Brain microvascular endothelial cell (primary cell): ENCODE measurements at regions not wholly inside any gene's neighbourhood (a gene's known extent, or its start where the extent isn't known, plus 50 kb on each side); places are given as distances from the start of the nearest gene placed in this dataset.
A peak's percentile ranks its signal among the peaks of the same experiment; 100 is the strongest.

Experiments used
- DNase-seq: peaks from one replicate; pipeline ENCODE4 v3.0.0-alpha.2; 2020
- H3K27ac ChIP-seq: fragments of 250-450 bp; sonication (Bioruptor Pico); 2 replicates; pipeline ENCODE4 v1.5.1; 2020; ENCODE audit warnings: mild to moderate bottlenecking, moderate library complexity
- H3K27me3 ChIP-seq: fragments of 250-450 bp; sonication (Bioruptor Pico); replicated peaks from 2 replicates; pipeline ENCODE4 v1.5.1; 2020; ENCODE audit warnings: mild to moderate bottlenecking
- H3K36me3 ChIP-seq: fragments of 250-450 bp; sonication (Bioruptor Pico); replicated peaks from 2 replicates; pipeline ENCODE4 v1.5.1; 2020; ENCODE audit warnings: mild to moderate bottlenecking
- H3K4me3 ChIP-seq: 2 replicates; pipeline ENCODE4 v1.5.1; 2011; ENCODE audit warnings: low read depth, mild to moderate bottlenecking, control low read depth, low read length, moderate library complexity
- CTCF ChIP-seq: IDR thresholded peaks from 2 replicates; pipeline ENCODE4 v1.5.1; 2011; ENCODE audit warnings: low read depth, mild to moderate bottlenecking, moderate library complexity, low read length, control low read depth, inconsistent platforms; ENCODE audit errors: missing control alignments
- in situ Hi-C: cut with HindIII; loops from 2 replicates; pipeline ENCODE4 v1.10.0; 2017; ENCODE audit warnings: low sequenced_read_pairs, low pct_ligation_motif_present

GRCh38 chr6:130625825-130626527, 201.2 kb upstream of the SMLR1 start:
- H3K36me3 ChIP-seq = no peaks in the 10 kb centered on the region
- H3K27me3 ChIP-seq = no peaks in the 10 kb centered on the region
- DNase-seq = peak; percentile 29
- in situ Hi-C loops = no loop called here
- no peak overlapping the region for H3K27ac ChIP-seq
- TF ChIP-seq CTCF = no peak
- no peak overlapping the region for H3K4me3 ChIP-seq

GRCh38 chr6:130628862-130629261, 198.3 kb upstream of the SMLR1 start:
- no peaks in the 10 kb centered on the region for H3K27me3 ChIP-seq
- in situ Hi-C loops = no loop called here
- no peak for TF ChIP-seq CTCF

GRCh38 chr6:130629640-130630039, 197.6 kb upstream of the SMLR1 start:
- Histone ChIP-seq H3K27me3 (no peaks in the 10 kb centered on the region), H3K36me3 (no peaks in the 10 kb centered on the region), H3K27ac (no peak overlapping the region), H3K4me3 (no peak overlapping the region)
- in situ Hi-C loops = no loop called here
- DNase-seq = no peak
- TF ChIP-seq CTCF = no peak

More at GRCh38 chr6:130628862-130629261, 198.3 kb upstream of the SMLR1 start:
- H3K27ac ChIP-seq = no peak overlapping the region
- no peak overlapping the region for H3K4me3 ChIP-seq
- H3K36me3 ChIP-seq = no peaks in the 10 kb centered on the region
- no peak for DNase-seq

- no peak overlapping the region for H3K27ac ChIP-seq
- H3K36me3 ChIP-seq = no peaks in the 10 kb centered on the region
- no peak for TF ChIP-seq CTCF
- no peak overlapping the region for H3K4me3 ChIP-seq
- no peaks in the 10 kb centered on the region for H3K27me3 ChIP-seq
- DNase-seq = peak; percentile 32
- in situ Hi-C loops = no loop called here
Observed at GRCh38 chr6:130632277-130632676, 194.9 kb upstream of the SMLR1 start.

GRCh38 chr6:130632897-130633296, 194.3 kb upstream of the SMLR1 start:
- Histone ChIP-seq H3K36me3 (no peaks in the 10 kb centered on the region), H3K4me3 (no peak overlapping the region), H3K27ac (no peak overlapping the region), H3K27me3 (no peaks in the 10 kb centered on the region)
- DNase-seq = no peak
- in situ Hi-C loops = no loop called here
- TF ChIP-seq CTCF = no peak

GRCh38 chr6:130643361-130643760, 183.8 kb upstream of the SMLR1 start:
- Histone ChIP-seq H3K27me3 (no peaks in the 10 kb centered on the region), H3K36me3 (no peaks in the 10 kb centered on the region), H3K4me3 (no peak overlapping the region), H3K27ac (no peak overlapping the region)
- TF ChIP-seq CTCF = no peak
- in situ Hi-C loops = no loop called here
- DNase-seq = no peak
